Stimulated activated naive CD8-positive, alpha-beta T cell treated with anti-CD3 and anti-CD28 coated beads, Interleukin-15, amount 100 ng/mL, for 72 hours (primary cell): ENCODE measurements at regions not wholly inside any gene's neighbourhood (a gene's known extent, or its start where the extent isn't known, plus 50 kb on each side); places are given as distances from the start of the nearest gene placed in this dataset.
"Not testable (repeated sequence)": the region's sequence is repeated elsewhere in the genome, so short reads cannot be mapped to it uniquely, and the experiment has no call there.

Source experiments
- ATAC-seq: fragments of 150-1000 bp; cut with Tn5 transposase; 2 replicates; pipeline ENCODE4 v1.10.0; 2021; ENCODE audit warnings: mild to moderate bottlenecking, moderate library complexity
- DNase-seq, 2 donors: peaks; one replicate each; pipeline ENCODE4 v3.0.0; 2021 to 2022
- H3K27ac Mint-ChIP-seq, 2 donors: one replicate each; pipeline ENCODE4 v1.8.0; 2022; ENCODE audit warnings: mild to moderate bottlenecking in 2 of 2, mixed read lengths in 2 of 2, moderate library complexity in 2 of 2
- H3K27me3 Mint-ChIP-seq: one replicate; pipeline ENCODE4 v1.8.0; 2022; ENCODE audit warnings: mixed read lengths
- H3K4me1 Mint-ChIP-seq: one replicate; pipeline ENCODE4 v1.8.0; 2022; ENCODE audit warnings: mild to moderate bottlenecking, mixed read lengths
- H3K4me3 Mint-ChIP-seq, 2 donors: one replicate each; pipeline ENCODE4 v1.8.0; 2022; ENCODE audit warnings: mild to moderate bottlenecking in 2 of 2, mixed read lengths in 2 of 2, moderate library complexity in 1 of 2
- H3K9me3 Mint-ChIP-seq, 2 donors: one replicate each; pipeline ENCODE4 v1.8.0; 2022; ENCODE audit warnings: mixed read lengths in 2 of 2

- DNase-seq (no peak), ATAC-seq (no peak)
- no peaks in the 10 kb centered on the region for H3K27me3 Mint-ChIP-seq
- peaks cover 0 to 12% of the 10 kb centered on the region in 2 donors for H3K9me3 Mint-ChIP-seq
- H3K4me3 Mint-ChIP-seq = no peak overlapping the region
- no peaks in the 10 kb centered on the region for H3K4me1 Mint-ChIP-seq
- H3K27ac Mint-ChIP-seq = no peak overlapping the region
These were observed 462.7 kb upstream of the ATP11B start for GRCh38 chr3:182330646-182331045.

GRCh38 chr3:182331341-182331740, 462.0 kb upstream of the ATP11B start:
- Mint-ChIP-seq H3K9me3 (peaks cover 0 to 12% of the 10 kb centered on the region in 2 donors), H3K27me3 (no peaks in the 10 kb centered on the region), H3K4me1 (no peaks in the 10 kb centered on the region)

GRCh38 chr3:182342252-182342651, 451.1 kb upstream of the ATP11B start:
- Mint-ChIP-seq H3K9me3 (no peaks in the 10 kb centered on the region), H3K4me3 (no peak overlapping the region), H3K4me1 (no peaks in the 10 kb centered on the region), H3K27ac (no peak overlapping the region), H3K27me3 (no peaks in the 10 kb centered on the region)
- no peak for ATAC-seq
- DNase-seq = no peak

More at GRCh38 chr3:182331341-182331740, 462.0 kb upstream of the ATP11B start:
- H3K4me3 Mint-ChIP-seq = no peak overlapping the region
- ATAC-seq (no peak), DNase-seq (no peak)
- no peak overlapping the region for H3K27ac Mint-ChIP-seq

GRCh38 chr3:182344026-182344425, 449.3 kb upstream of the ATP11B start:
- not testable (repeated sequence) for H3K9me3 Mint-ChIP-seq, H3K4me1 Mint-ChIP-seq, H3K4me3 Mint-ChIP-seq, ATAC-seq, H3K27me3 Mint-ChIP-seq, H3K27ac Mint-ChIP-seq, DNase-seq

GRCh38 chr3:182349051-182349450, 444.3 kb upstream of the ATP11B start:
- no peak overlapping the region for H3K4me3 Mint-ChIP-seq
- DNase-seq (no peak), ATAC-seq (no peak)
- no peaks in the 10 kb centered on the region for H3K4me1 Mint-ChIP-seq
- no peaks in the 10 kb centered on the region for H3K9me3 Mint-ChIP-seq
- H3K27me3 Mint-ChIP-seq = no peaks in the 10 kb centered on the region
- no peak overlapping the region for H3K27ac Mint-ChIP-seq

- Mint-ChIP-seq H3K9me3 (no peaks in the 10 kb centered on the region), H3K4me1 (no peaks in the 10 kb centered on the region), H3K27ac (no peak overlapping the region), H3K4me3 (no peak overlapping the region), H3K27me3 (no peaks in the 10 kb centered on the region)
- ATAC-seq = no peak
- DNase-seq = no peak
These were observed 443.3 kb upstream of the ATP11B start for GRCh38 chr3:182349951-182350517.

GRCh38 chr3:182357928-182358327, 435.4 kb upstream of the ATP11B start:
- Mint-ChIP-seq H3K9me3 (peaks cover 0 to 4% of the 10 kb centered on the region in 2 donors), H3K27me3 (no peaks in the 10 kb centered on the region), H3K4me1 (no peaks in the 10 kb centered on the region), H3K27ac (no peak overlapping the region), H3K4me3 (no peak overlapping the region)
- DNase-seq = no peak
- no peak for ATAC-seq

- Mint-ChIP-seq H3K27ac (no peak overlapping the region), H3K4me1 (no peaks in the 10 kb centered on the region), H3K27me3 (no peaks in the 10 kb centered on the region), H3K9me3 (peaks cover 0 to 7% of the 10 kb centered on the region in 2 donors), H3K4me3 (no peak overlapping the region)
- DNase-seq (no peak), ATAC-seq (no peak)
These were observed 429.0 kb upstream of the ATP11B start for GRCh38 chr3:182364323-182364722.

- H3K27ac Mint-ChIP-seq = no peak overlapping the region
- H3K9me3 Mint-ChIP-seq = peaks cover 0 to 7% of the 10 kb centered on the region in 2 donors
- no peaks in the 10 kb centered on the region for H3K27me3 Mint-ChIP-seq
- H3K4me3 Mint-ChIP-seq = no peak overlapping the region
- no peaks in the 10 kb centered on the region for H3K4me1 Mint-ChIP-seq
- DNase-seq = no peak
- ATAC-seq = no peak
These were observed 428.3 kb upstream of the ATP11B start for GRCh38 chr3:182364723-182365650.

GRCh38 chr3:182366746-182367145, 426.6 kb upstream of the ATP11B start:
- Mint-ChIP-seq H3K27me3 (no peaks in the 10 kb centered on the region), H3K9me3 (peaks cover 0 to 7% of the 10 kb centered on the region in 2 donors), H3K4me1 (no peaks in the 10 kb centered on the region), H3K4me3 (no peak overlapping the region), H3K27ac (no peak overlapping the region)
- no peak for DNase-seq
- no peak for ATAC-seq

GRCh38 chr3:182369861-182370260, 423.4 kb upstream of the ATP11B start:
- Mint-ChIP-seq H3K27me3 (no peaks in the 10 kb centered on the region), H3K27ac (no peak overlapping the region), H3K4me1 (no peaks in the 10 kb centered on the region), H3K9me3 (no peaks in the 10 kb centered on the region), H3K4me3 (no peak overlapping the region)
- DNase-seq (no peak), ATAC-seq (no peak)

- H3K4me3 Mint-ChIP-seq = no peak overlapping the region
- no peaks in the 10 kb centered on the region for H3K9me3 Mint-ChIP-seq
- no peaks in the 10 kb centered on the region for H3K4me1 Mint-ChIP-seq
- no peak for ATAC-seq
- DNase-seq = no peak
- no peaks in the 10 kb centered on the region for H3K27me3 Mint-ChIP-seq
- peak overlapping the region in 1 of 2 donors; percentile 58 for H3K27ac Mint-ChIP-seq
These were observed 422.4 kb upstream of the ATP11B start for GRCh38 chr3:182370949-182371348.

GRCh38 chr3:182375916-182376315, 417.4 kb upstream of the ATP11B start:
- DNase-seq = no peak
- no peaks in the 10 kb centered on the region for H3K9me3 Mint-ChIP-seq
- H3K4me1 Mint-ChIP-seq = no peaks in the 10 kb centered on the region
- no peak overlapping the region for H3K27ac Mint-ChIP-seq
- H3K27me3 Mint-ChIP-seq = no peaks in the 10 kb centered on the region
- ATAC-seq = no peak
- no peak overlapping the region for H3K4me3 Mint-ChIP-seq

GRCh38 chr3:182382112-182382857, 411.0 kb upstream of the ATP11B start:
- ATAC-seq = no peak
- DNase-seq = no peak
- Mint-ChIP-seq H3K27me3 (no peaks in the 10 kb centered on the region), H3K27ac (no peak overlapping the region), H3K4me3 (no peak overlapping the region), H3K9me3 (no peaks in the 10 kb centered on the region), H3K4me1 (no peaks in the 10 kb centered on the region)

- no peak overlapping the region for H3K4me3 Mint-ChIP-seq
- ATAC-seq (no peak), DNase-seq (no peak)
- no peak overlapping the region for H3K27ac Mint-ChIP-seq
- no peaks in the 10 kb centered on the region for H3K9me3 Mint-ChIP-seq
- H3K4me1 Mint-ChIP-seq = no peaks in the 10 kb centered on the region
- H3K27me3 Mint-ChIP-seq = no peaks in the 10 kb centered on the region
These were observed 409.1 kb upstream of the ATP11B start for GRCh38 chr3:182384221-182384620.

GRCh38 chr3:182385356-182385755, 407.9 kb upstream of the ATP11B start:
- H3K27ac Mint-ChIP-seq = no peak overlapping the region
- H3K4me1 Mint-ChIP-seq = no peaks in the 10 kb centered on the region
- no peaks in the 10 kb centered on the region for H3K27me3 Mint-ChIP-seq
- H3K9me3 Mint-ChIP-seq = no peaks in the 10 kb centered on the region
- DNase-seq = no peak
- ATAC-seq = no peak
- no peak overlapping the region for H3K4me3 Mint-ChIP-seq
